GM12865 (cell line): ENCODE measurements at regions not wholly inside any gene's neighbourhood (a gene's known extent, or its start where the extent isn't known, plus 50 kb on each side); places are given as distances from the start of the nearest gene placed in this dataset.

Source experiments
- DNase-seq: peaks from one replicate; pipeline ENCODE4 v3.0.0; 2010; ENCODE audit warnings: low read depth
- H3K4me3 ChIP-seq: 2 replicates; pipeline ENCODE4 v1.5.1; 2011; ENCODE audit warnings: mild to moderate bottlenecking, low read depth, low read length, control low read depth
- CTCF ChIP-seq: IDR thresholded peaks from 2 replicates; pipeline ENCODE4 v1.5.1; 2011; ENCODE audit warnings: low read length, control low read depth, low read depth, inconsistent platforms; ENCODE audit not compliant: insufficient read depth; ENCODE audit errors: missing control alignments

- no peak overlapping the region for H3K4me3 ChIP-seq
- no peak for TF ChIP-seq CTCF
- no peak for DNase-seq
These were observed 771.7 kb downstream of the TBC1D22A start for GRCh38 chr22:47533961-47534803.

- TF ChIP-seq CTCF: no peak
- no peak overlapping the region for H3K4me3 ChIP-seq
- no peak for DNase-seq
These were observed 754.6 kb downstream of the TBC1D22A start for GRCh38 chr22:47517062-47517461.

DNA sequence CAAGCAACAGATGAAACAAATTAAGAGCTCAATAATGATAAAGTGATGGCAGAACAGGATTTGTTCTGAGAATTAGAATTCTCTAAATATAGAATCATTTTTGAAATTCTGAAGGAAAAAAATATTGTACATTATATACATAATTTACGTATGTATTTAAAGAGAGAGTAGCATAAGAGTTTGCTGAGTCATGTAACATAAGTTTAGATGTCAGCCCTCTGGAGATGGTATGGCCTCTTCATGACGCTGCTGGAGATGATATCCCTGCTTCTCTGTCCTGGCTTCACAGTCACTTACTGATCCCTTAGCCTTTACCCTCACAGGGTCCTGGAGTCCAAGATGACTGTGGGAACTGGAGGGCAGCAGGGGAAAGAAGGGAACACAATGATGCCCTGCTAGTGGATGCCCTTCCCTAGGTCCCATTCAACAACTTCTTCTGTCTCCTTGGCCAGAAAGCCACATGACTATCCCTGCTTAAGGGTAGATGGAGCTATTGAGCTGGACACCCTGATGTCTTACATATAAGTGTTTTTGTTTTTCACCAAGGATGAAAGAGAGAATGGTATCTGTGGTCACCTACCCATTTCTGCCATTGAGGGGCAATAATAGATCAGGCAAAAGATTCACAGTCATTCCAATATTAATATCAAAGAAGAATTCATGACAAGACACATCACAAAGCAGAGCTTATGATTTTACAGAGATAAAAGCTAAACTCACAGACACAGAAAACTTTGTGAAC lies 753.1 kb downstream of the TBC1D22A start:
- no peak for TF ChIP-seq CTCF
- no peak overlapping the region for H3K4me3 ChIP-seq
- DNase-seq: no peak

DNA sequence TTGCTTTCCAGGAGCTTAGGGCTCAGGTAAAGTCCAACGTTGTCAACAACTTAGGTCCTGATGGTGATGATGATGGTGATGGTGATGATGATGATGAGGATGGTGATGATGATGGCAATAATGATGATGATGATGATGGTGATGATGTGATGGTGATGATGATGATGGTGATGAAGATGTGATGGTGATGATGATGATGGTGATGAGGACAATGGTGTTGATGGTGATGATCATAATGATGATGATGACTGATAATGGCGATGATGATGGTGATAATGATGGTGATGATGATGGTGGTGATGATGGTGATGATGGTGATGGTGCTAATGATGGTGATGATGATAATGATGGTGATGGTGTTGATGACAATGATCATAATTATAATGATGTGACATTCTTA lies 750.2 kb downstream of the TBC1D22A start:
- H3K4me3 ChIP-seq: no peak overlapping the region
- DNase-seq: no peak
- TF ChIP-seq CTCF: no peak

GRCh38 chr22:47504962-47505361 lies 742.5 kb downstream of the TBC1D22A start:
- DNase-seq: no peak
- TF ChIP-seq CTCF: no peak
- no peak overlapping the region for H3K4me3 ChIP-seq

- no peak for TF ChIP-seq CTCF
- H3K4me3 ChIP-seq: no peak overlapping the region
- DNase-seq: no peak
These were observed 736.6 kb downstream of the TBC1D22A start for GRCh38 chr22:47498969-47499495.
